Gastroesophageal sphincter (tissue), 3 donors: ENCODE measurements at regions not wholly inside any gene's neighbourhood (a gene's known extent, or its start where the extent isn't known, plus 50 kb on each side); places are given as distances from the start of the nearest gene placed in this dataset.

Source experiments
- CTCF ChIP-seq, 4 experiments: fragments of 200-600 bp in 2 of 4; fragments of 450-650 bp in 2 of 4; sonication (generic) in 1 of 4; IDR thresholded peaks; one replicate each; pipeline ENCODE4 v1.5.1; 2017 to 2019; ENCODE audit warnings: antibody characterized with exemption in 4 of 4, mild to moderate bottlenecking in 2 of 4, moderate library complexity in 2 of 4
- POLR2A ChIP-seq, 2 donors: fragments of 450-650 bp; IDR thresholded peaks; one replicate each; pipeline ENCODE4 v1.6.1; 2017; ENCODE audit warnings: antibody characterized with exemption in 2 of 2, mild to moderate bottlenecking in 2 of 2, moderate library complexity in 1 of 2

GRCh38 chr2:219998714-219999227, 371.3 kb downstream of the SLC4A3 start:
- TF ChIP-seq CTCF (IDR thresholded peaks at IDR 0.05) (no peak), POLR2A (IDR thresholded peaks at IDR 0.05) (no peak)
